Muscle of leg (tissue), 3 donors: ENCODE measurements at regions not wholly inside any gene's neighbourhood (a gene's known extent, or its start where the extent isn't known, plus 50 kb on each side); places are given as distances from the start of the nearest gene placed in this dataset.

Experiments
- DNase-seq: peaks from one replicate; pipeline ENCODE4 v3.0.0; 2013
- H3K27ac ChIP-seq: one replicate; pipeline ENCODE4 v1.5.1; 2013; ENCODE audit warnings: mild to moderate bottlenecking, low read length, control low read depth
- H3K27me3 ChIP-seq: one replicate; pipeline ENCODE4 v1.6.1; 2013; ENCODE audit warnings: low read length; ENCODE audit not compliant: control insufficient read depth, insufficient read depth
- H3K36me3 ChIP-seq: one replicate; pipeline ENCODE4 v1.6.1; 2013; ENCODE audit warnings: low read length; ENCODE audit not compliant: control insufficient read depth, insufficient read depth
- H3K4me1 ChIP-seq: one replicate; pipeline ENCODE4 v1.6.1; 2013; ENCODE audit warnings: low read length; ENCODE audit not compliant: control insufficient read depth, insufficient read depth
- H3K4me3 ChIP-seq: one replicate; pipeline ENCODE4 v1.5.1; 2013; ENCODE audit warnings: low read length, control low read depth
- H3K9me3 ChIP-seq: replicated peaks from 2 replicates; pipeline ENCODE4 v1.6.1; 2013; ENCODE audit warnings: low read depth, low read length; ENCODE audit not compliant: control insufficient read depth
- WGBS: methylation state at CpG from one replicate; pipeline ENCODE4 v1.1.5; 2013; ENCODE audit warnings: missing lambda C conversion rate; ENCODE audit not compliant: insufficient coverage; 5-methylcytosine and 5-hydroxymethylcytosine counted together

- Histone ChIP-seq H3K4me3 (no peak overlapping the region), H3K36me3 (no peaks in the 10 kb centered on the region), H3K9me3 (no peaks in the 10 kb centered on the region), H3K27ac (no peak overlapping the region), H3K27me3 (no peaks in the 10 kb centered on the region), H3K4me1 (peaks cover 2% of the 10 kb centered on the region)
- WGBS = no CpG with 5 or more reads among the region's 1 CpG
- DNase-seq = no peak
Observed at GRCh38 chr7:114784746-114785145, 137.1 kb upstream of the MDFIC start.

DNA sequence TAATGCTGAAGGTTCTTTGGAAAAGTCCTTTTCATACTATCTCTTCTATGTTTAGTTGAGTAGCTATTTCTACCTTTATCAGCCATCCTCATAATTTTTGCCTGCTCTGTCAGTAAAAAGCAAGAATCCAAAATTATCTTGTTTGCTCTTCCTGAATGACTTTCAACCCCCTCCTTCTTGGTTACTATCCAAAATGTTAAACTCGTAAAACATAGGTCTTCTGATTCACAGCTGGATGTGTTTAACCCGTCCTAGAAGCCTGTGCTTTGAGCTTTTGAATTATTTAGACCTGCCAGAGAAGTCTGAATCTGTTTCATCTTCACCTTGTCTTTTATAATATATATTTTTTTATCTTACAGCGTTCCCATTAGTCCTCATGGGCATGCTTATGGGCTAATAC is 136.4 kb upstream of the MDFIC start:
- H3K4me3 ChIP-seq = no peak overlapping the region
- H3K9me3 ChIP-seq = no peaks in the 10 kb centered on the region
- H3K27me3 ChIP-seq = no peaks in the 10 kb centered on the region
- no peaks in the 10 kb centered on the region for H3K36me3 ChIP-seq
- no peak overlapping the region for H3K27ac ChIP-seq
- peak; percentile 20 for DNase-seq
- peaks cover 2% of the 10 kb centered on the region for H3K4me1 ChIP-seq
- WGBS = no CpG with 5 or more reads among the region's 3 CpGs

DNA sequence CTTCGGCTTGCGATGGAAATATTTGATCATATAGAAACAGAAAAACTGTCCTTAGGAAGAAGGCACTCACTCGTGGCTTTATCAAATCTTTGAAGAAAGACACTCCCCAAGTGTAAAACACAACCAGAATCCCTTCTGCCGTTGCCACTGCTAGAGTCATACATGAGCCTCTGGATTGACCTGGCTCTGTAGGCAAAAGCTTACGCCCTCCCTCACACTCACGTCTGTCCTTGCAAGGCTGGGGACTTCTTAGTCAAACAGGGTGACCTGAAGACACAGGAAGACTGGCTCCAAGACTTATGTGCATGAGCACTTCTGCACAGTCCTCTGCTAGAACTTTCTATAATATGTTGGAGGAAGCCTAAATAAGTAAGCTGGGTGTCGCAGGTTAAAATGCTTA is 135.4 kb upstream of the MDFIC start:
- Histone ChIP-seq H3K36me3 (no peaks in the 10 kb centered on the region), H3K4me3 (no peak overlapping the region), H3K4me1 (peaks cover 2% of the 10 kb centered on the region), H3K27me3 (no peaks in the 10 kb centered on the region), H3K9me3 (no peaks in the 10 kb centered on the region), H3K27ac (no peak overlapping the region)
- WGBS = no CpG with 5 or more reads among the region's 7 CpGs
- no peak for DNase-seq

GRCh38 chr7:114787556-114787955 is 134.3 kb upstream of the MDFIC start:
- Histone ChIP-seq H3K27me3 (no peaks in the 10 kb centered on the region), H3K9me3 (no peaks in the 10 kb centered on the region), H3K27ac (no peak overlapping the region), H3K4me1 (peaks cover 2% of the 10 kb centered on the region), H3K36me3 (no peaks in the 10 kb centered on the region), H3K4me3 (no peak overlapping the region)
- peak; percentile 37 for DNase-seq
- WGBS = no CpG with 5 or more reads among the region's 1 CpG

DNA sequence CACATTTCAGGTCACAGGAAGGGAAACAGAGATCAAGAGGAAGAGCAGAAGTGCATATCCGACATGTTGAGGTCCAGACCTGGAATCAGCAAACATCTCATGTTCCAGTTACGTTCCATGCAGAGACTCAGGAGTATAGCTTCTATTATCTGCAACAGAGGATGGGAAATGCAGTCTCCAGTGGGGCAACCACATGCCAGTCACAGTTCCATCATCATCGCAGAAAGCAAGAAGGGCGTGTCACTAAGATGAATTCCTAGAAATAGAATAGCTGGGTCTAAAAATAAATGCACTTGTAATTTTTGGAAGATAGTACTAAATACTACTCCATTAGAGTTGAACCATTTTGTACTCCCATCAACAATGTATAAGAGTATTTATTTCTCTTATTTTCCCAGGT is 133.2 kb upstream of the MDFIC start:
- WGBS = 100% methylated on average over 1 of the region's 4 CpGs
- no peaks in the 10 kb centered on the region for H3K27me3 ChIP-seq
- peaks cover 2% of the 10 kb centered on the region for H3K4me1 ChIP-seq
- no peaks in the 10 kb centered on the region for H3K36me3 ChIP-seq
- DNase-seq = no peak
- H3K27ac ChIP-seq = no peak overlapping the region
- H3K9me3 ChIP-seq = no peaks in the 10 kb centered on the region
- H3K4me3 ChIP-seq = no peak overlapping the region

DNA sequence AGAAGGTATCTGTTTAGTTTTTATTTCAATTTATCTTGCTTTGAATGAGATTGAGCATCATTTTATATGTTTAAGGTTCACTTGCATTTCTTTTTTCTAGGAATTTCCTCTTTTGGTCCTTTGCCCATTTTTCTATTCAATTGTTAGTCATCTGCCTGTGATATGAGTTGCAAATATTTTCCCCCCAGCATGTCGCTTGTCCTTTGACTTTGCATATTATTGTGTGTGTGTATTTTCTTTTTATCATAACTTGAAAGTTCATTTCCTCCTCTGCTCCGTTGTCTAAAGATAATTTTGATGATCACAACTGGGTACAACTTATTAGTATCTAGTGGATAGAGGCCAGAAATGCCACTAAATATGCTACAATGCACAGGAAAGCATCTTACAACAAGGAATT is 132.7 kb upstream of the MDFIC start:
- H3K9me3 ChIP-seq = no peaks in the 10 kb centered on the region
- no peak overlapping the region for H3K27ac ChIP-seq
- no peaks in the 10 kb centered on the region for H3K36me3 ChIP-seq
- H3K27me3 ChIP-seq = no peaks in the 10 kb centered on the region
- no peak overlapping the region for H3K4me3 ChIP-seq
- DNase-seq = no peak
- peaks cover 2% of the 10 kb centered on the region for H3K4me1 ChIP-seq
- WGBS = no CpG with 5 or more reads among the region's 2 CpGs

- no peaks in the 10 kb centered on the region for H3K9me3 ChIP-seq
- no peaks in the 10 kb centered on the region for H3K27me3 ChIP-seq
- H3K27ac ChIP-seq = no peak overlapping the region
- H3K4me1 ChIP-seq = peaks cover 2% of the 10 kb centered on the region
- no peak for DNase-seq
- 100% methylated on average over 1 of the region's 3 CpGs for WGBS
- no peaks in the 10 kb centered on the region for H3K36me3 ChIP-seq
- no peak overlapping the region for H3K4me3 ChIP-seq
Observed at GRCh38 chr7:114789871-114790311, 132.0 kb upstream of the MDFIC start.

GRCh38 chr7:114790521-114790920 is 131.4 kb upstream of the MDFIC start:
- WGBS = no CpG with 5 or more reads among the region's 1 CpG
- Histone ChIP-seq H3K9me3 (no peaks in the 10 kb centered on the region), H3K27me3 (no peaks in the 10 kb centered on the region), H3K27ac (no peak overlapping the region), H3K36me3 (no peaks in the 10 kb centered on the region), H3K4me1 (peaks cover 2% of the 10 kb centered on the region), H3K4me3 (no peak overlapping the region)
- peak; percentile 58 for DNase-seq

- Histone ChIP-seq H3K4me1 (no peaks in the 10 kb centered on the region), H3K36me3 (no peaks in the 10 kb centered on the region), H3K4me3 (no peak overlapping the region), H3K9me3 (no peaks in the 10 kb centered on the region), H3K27ac (no peak overlapping the region), H3K27me3 (no peaks in the 10 kb centered on the region)
- WGBS = no CpG with 5 or more reads among the region's 4 CpGs
- no peak for DNase-seq
Observed at GRCh38 chr7:114791771-114792170, 130.1 kb upstream of the MDFIC start.

DNA sequence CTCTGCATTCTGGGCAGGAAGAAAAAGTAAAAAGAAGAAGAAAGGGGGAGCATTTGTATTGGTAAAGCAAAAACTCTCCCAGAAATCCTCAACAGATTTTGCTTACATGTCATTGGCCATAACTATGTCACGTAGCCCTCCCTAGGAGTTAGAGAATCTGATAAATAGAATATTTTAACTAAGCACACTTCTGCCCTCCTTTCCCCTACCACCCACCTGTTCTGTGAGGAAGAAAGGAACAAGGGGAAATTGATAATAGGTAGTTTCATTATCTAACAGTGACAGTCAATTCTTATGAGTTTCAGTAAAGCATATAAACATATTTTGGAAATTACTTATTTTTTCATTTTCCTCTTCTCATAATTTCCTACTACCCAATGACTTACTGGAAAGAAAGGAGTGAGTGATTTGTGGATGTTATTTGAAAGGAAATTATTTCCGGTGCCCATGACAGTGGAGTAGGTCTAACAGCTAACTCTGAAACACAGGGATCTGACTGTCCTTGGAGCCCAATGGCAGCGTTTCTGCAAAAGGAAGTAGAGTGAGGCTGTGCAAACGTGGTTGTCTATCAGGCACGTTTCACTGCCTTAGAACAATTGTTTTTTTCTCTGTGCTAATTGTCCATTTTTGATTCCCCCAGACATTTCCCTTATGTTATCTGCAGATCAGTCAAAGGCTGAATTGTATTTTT is 128.6 kb upstream of the MDFIC start:
- H3K9me3 ChIP-seq = no peaks in the 10 kb centered on the region
- H3K36me3 ChIP-seq = no peaks in the 10 kb centered on the region
- no peak overlapping the region for H3K4me3 ChIP-seq
- H3K27ac ChIP-seq = no peak overlapping the region
- H3K27me3 ChIP-seq = no peaks in the 10 kb centered on the region
- H3K4me1 ChIP-seq = no peaks in the 10 kb centered on the region
- WGBS = 43% methylated on average over 1 of the region's 5 CpGs
- DNase-seq = no peak

- H3K9me3 ChIP-seq = no peaks in the 10 kb centered on the region
- no peak overlapping the region for H3K4me3 ChIP-seq
- no peak for DNase-seq
- no peak overlapping the region for H3K27ac ChIP-seq
- 69% methylated on average over 2 of the region's 2 CpGs for WGBS
- H3K36me3 ChIP-seq = no peaks in the 10 kb centered on the region
- H3K27me3 ChIP-seq = no peaks in the 10 kb centered on the region
- no peaks in the 10 kb centered on the region for H3K4me1 ChIP-seq
Observed at GRCh38 chr7:114795475-114795874, 126.4 kb upstream of the MDFIC start.
